NCI-H1930 (cell line): ENCODE measurements at regions not wholly inside any gene's neighbourhood (a gene's known extent, or its start where the extent isn't known, plus 50 kb on each side); places are given as distances from the start of the nearest gene placed in this dataset.
"Not testable (repeated sequence)": the region's sequence is repeated elsewhere in the genome, so short reads cannot be mapped to it uniquely, and the experiment has no call there.

ENCODE experiments used
- DNase-seq, 2 experiments: peaks; one replicate each; lab custom pipeline; 2025; lab: John Stamatoyannopoulos, UW

- no peak for DNase-seq
Observed at GRCh38 chr16:7278636-7279035, 54.0 kb upstream of the RBFOX1 start.

GRCh38 chr16:7272567-7273158 is 60.0 kb upstream of the RBFOX1 start:
- no peak for DNase-seq

- DNase-seq, result no peak
Observed at GRCh38 chr16:7271486-7271885, 61.2 kb upstream of the RBFOX1 start.

DNA sequence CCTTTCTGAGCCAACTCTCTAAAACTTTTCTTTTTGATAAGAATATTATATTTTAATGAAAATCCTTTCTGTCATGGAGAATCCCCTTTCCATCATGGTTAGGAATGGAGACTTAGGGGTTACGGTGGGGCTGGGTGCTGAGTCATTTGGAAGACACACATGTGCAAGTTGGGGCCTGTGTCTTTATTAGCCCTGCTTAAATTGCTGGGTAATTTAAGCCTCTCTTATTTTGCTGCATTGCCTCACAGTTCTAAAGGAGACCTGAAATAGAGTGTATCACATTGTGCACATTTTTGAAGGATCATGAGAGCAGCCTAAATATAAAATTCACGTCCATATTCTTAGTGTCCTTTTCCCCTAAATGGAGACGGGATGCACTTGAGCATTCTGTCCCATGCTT is 61.8 kb upstream of the RBFOX1 start:
- no peak for DNase-seq

DNA sequence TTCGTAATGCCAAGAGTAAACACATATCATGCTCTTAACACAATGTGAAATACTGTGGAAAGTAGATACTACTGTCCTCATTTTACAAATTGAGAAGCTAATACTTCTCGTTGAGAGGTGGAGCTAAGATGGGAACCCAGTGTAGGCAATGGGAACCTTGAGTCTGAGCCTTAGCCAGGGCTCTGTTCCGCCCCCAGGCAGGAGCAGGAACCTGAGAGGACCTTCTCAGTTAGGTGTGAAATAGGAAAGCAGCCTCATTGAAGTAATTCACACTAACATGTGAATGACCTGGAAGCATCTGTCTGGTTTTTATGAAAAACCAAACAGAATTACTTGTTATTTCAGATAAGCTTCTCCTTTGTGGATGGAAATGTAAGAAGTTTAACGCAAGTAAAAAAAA is 62.6 kb upstream of the RBFOX1 start:
- no peak for DNase-seq

GRCh38 chr16:7268182-7268581 is 64.5 kb upstream of the RBFOX1 start:
- peak; percentile 9 to 32 for DNase-seq

- DNase-seq, result no peak
Observed at GRCh38 chr16:7257016-7257415, 75.6 kb upstream of the RBFOX1 start.

- DNase-seq, result no peak
Observed at GRCh38 chr16:7246578-7246977, 86.1 kb upstream of the RBFOX1 start.

- DNase-seq, result no peak
Observed at GRCh38 chr16:7239547-7239946, 93.1 kb upstream of the RBFOX1 start.

DNA sequence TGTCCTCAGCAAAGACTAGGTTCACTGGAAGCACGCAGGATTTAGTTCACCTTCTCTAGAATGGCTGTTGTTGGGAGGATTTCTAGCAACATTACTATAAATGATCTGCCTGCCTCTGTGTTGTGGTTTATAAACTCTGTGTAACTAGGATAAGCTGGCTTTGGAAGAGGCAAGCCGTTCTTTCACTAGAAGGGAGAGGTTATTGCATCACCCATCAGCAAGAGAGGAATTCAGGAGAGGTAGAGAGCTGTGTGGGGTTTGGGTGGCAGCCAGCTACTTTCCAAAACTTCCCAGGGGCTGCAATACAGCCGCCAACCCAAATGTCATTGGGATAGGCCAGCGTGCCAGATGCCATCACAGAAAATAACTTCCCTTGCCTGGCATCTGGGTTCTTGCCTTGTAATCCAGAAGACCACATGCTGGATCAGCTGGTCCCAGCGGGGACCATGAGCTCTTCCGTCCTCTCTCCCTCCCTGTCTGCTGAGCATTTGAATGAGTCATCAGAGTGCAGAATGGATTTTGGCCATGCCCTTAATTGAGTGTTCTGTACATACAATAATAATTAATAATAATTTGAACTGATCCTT is 95.7 kb upstream of the RBFOX1 start:
- no peak for DNase-seq

- DNase-seq, result no peak
Observed at GRCh38 chr16:7233975-7234374, 98.7 kb upstream of the RBFOX1 start.

DNA sequence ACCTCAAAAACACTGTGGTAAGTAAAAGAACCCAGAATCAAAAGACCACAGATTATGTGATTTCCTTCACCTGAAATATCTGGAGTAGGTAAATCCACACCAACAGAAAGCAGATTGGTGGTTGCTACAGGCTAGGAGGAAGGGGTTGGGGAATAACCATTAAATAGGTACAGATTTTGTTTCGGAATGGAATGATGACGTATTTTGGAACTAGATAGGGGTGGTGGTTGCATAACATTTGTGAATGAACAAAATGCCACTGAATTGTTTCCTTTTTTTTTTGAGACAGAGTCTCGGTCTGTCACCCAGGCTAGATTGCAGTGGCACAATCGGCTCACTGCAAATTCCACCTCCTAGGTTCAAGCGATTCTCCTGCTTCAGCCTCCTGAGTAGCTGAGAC is 100.9 kb upstream of the RBFOX1 start:
- DNase-seq, result no peak

- DNase-seq, result not testable (repeated sequence)
Observed at GRCh38 chr16:7229433-7230218, 103.0 kb upstream of the RBFOX1 start.

DNA sequence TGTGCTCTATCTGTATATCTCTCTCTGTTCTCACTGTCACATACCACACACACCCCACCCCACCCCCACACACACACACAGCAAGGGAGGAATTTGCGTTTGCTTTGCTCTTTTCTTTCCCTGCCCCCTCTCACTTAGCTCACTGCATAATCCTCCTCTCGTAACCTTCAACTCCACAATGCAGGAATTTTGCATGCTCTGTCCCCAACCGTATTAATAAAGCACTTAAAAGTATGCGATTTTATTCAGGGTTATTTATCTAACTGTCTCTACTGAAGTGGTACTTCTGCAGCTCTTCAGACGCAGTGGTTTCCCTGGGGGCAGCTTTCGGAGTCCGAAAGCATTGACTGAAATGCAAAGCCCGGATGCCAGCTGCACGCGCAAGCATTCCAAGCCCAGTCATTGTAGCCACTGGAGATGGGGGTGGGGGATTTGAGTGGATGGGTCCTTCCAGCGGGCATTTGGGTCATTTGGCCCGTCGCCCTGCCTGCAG is 105.4 kb upstream of the RBFOX1 start:
- DNase-seq, result no peak

DNA sequence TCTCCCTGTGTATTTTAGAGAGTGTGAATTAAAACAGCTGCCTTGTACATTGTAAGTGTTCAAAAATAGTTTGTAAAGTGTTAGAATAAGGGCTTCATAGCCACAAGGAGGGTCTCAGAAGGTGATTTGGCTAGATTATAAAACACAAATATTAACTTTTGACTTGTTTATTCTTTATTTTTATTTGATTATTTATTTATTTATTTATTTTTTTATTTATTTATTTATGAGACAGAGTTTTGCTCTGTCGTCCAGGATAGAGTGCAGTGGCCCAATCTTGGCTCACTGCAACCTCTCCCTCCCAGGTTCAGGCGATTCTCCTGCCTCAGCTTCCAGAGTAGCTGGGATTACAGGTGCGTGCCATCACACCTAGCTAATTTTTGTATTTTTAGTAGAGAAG is 111.5 kb upstream of the RBFOX1 start:
- DNase-seq, result no peak

- DNase-seq, result no peak
Observed at GRCh38 chr16:7218936-7219335, 113.7 kb upstream of the RBFOX1 start.

- DNase-seq, result no peak
Observed at GRCh38 chr16:7217797-7218196, 114.8 kb upstream of the RBFOX1 start.

- DNase-seq, result no peak
Observed at GRCh38 chr16:7216719-7217118, 115.9 kb upstream of the RBFOX1 start.

GRCh38 chr16:7211781-7212180 is 120.9 kb upstream of the RBFOX1 start:
- DNase-seq, result no peak

GRCh38 chr16:7209598-7209997 is 123.0 kb upstream of the RBFOX1 start:
- peak in 1 of 2 experiments; percentile 35 for DNase-seq

GRCh38 chr16:7206469-7206868 is 126.2 kb upstream of the RBFOX1 start:
- no peak for DNase-seq

- no peak for DNase-seq
Observed at GRCh38 chr16:7200320-7200719, 132.3 kb upstream of the RBFOX1 start.

- DNase-seq, result no peak
Observed at GRCh38 chr16:7185689-7186088, 147.0 kb upstream of the RBFOX1 start.
